Upper lobe of right lung (tissue), 1 donor: ENCODE measurements at regions not wholly inside any gene's neighbourhood (a gene's known extent, or its start where the extent isn't known, plus 50 kb on each side); places are given as distances from the start of the nearest gene placed in this dataset.

Source experiments
- ATAC-seq: fragments of 200-7000 bp; cut with Tn5 transposase; one replicate; pipeline ENCODE4 v1.9.1; 2020; ENCODE audit warnings: mild to moderate bottlenecking, moderate library complexity
- DNase-seq: peaks from one replicate; pipeline ENCODE4 v3.0.0-alpha.2; 2020
- H3K27ac ChIP-seq: fragments of 200-600 bp; one replicate; pipeline ENCODE4 v1.8.0; 2022
- H3K27me3 ChIP-seq: fragments of 200-600 bp; one replicate; pipeline ENCODE4 v1.8.0; 2022; ENCODE audit warnings: mild to moderate bottlenecking
- H3K36me3 ChIP-seq: fragments of 200-600 bp; one replicate; pipeline ENCODE4 v1.8.0; 2022
- H3K4me1 ChIP-seq: fragments of 200-600 bp; one replicate; pipeline ENCODE4 v1.8.0; 2022
- H3K4me3 ChIP-seq: fragments of 200-600 bp; one replicate; pipeline ENCODE4 v1.8.0; 2022; ENCODE audit warnings: mild to moderate bottlenecking
- H3K9me3 ChIP-seq: fragments of 200-600 bp; one replicate; pipeline ENCODE4 v1.8.0; 2022
- CTCF ChIP-seq: fragments of 200-600 bp; IDR thresholded peaks from one replicate; pipeline ENCODE4 v1.8.0; 2022; ENCODE audit warnings: antibody characterized with exemption
- intact Hi-C: fragments of 100-400 bp; cut with DNase I; formaldehyde crosslinking; loops from one replicate; pipeline ENCODE4 v1.11.0; 2022
- donor health status: DM: no; HTN: yes; CAD: no; lungs with severe emphysema.

GRCh38 chr14:25628390-25628789, 578.4 kb upstream of the STXBP6 start:
- H3K9me3 ChIP-seq: no peaks in the 10 kb centered on the region
- no peak for DNase-seq
- no peaks in the 10 kb centered on the region for H3K27me3 ChIP-seq
- H3K4me1 ChIP-seq: no peaks in the 10 kb centered on the region
- no peak overlapping the region for H3K27ac ChIP-seq
- H3K4me3 ChIP-seq: no peak overlapping the region
- no peaks in the 10 kb centered on the region for H3K36me3 ChIP-seq
- no peak for TF ChIP-seq CTCF
- no peak for ATAC-seq
- intact Hi-C loops: no loop called here

- DNase-seq: no peak
- TF ChIP-seq CTCF: no peak
- no peaks in the 10 kb centered on the region for H3K27me3 ChIP-seq
- H3K9me3 ChIP-seq: no peaks in the 10 kb centered on the region
- no peak overlapping the region for H3K27ac ChIP-seq
- no peaks in the 10 kb centered on the region for H3K4me1 ChIP-seq
- no peak for ATAC-seq
- H3K36me3 ChIP-seq: no peaks in the 10 kb centered on the region
- no peak overlapping the region for H3K4me3 ChIP-seq
- intact Hi-C loops: no loop called here
Observed at GRCh38 chr14:25626986-25627385, 577.0 kb upstream of the STXBP6 start.

- H3K27me3 ChIP-seq: no peaks in the 10 kb centered on the region
- H3K9me3 ChIP-seq: peaks cover under 1% of the 10 kb centered on the region
- intact Hi-C loops: no loop called here
- no peak overlapping the region for H3K4me3 ChIP-seq
- H3K27ac ChIP-seq: no peak overlapping the region
- TF ChIP-seq CTCF: no peak
- H3K36me3 ChIP-seq: no peaks in the 10 kb centered on the region
- H3K4me1 ChIP-seq: no peaks in the 10 kb centered on the region
- DNase-seq: no peak
- ATAC-seq: no peak
Observed at GRCh38 chr14:25622763-25623162, 572.8 kb upstream of the STXBP6 start.

GRCh38 chr14:25620515-25620914, 570.6 kb upstream of the STXBP6 start:
- TF ChIP-seq CTCF: no peak
- Histone ChIP-seq H3K4me1 (no peaks in the 10 kb centered on the region), H3K9me3 (peaks cover 8% of the 10 kb centered on the region), H3K27me3 (no peaks in the 10 kb centered on the region), H3K27ac (no peak overlapping the region), H3K36me3 (no peaks in the 10 kb centered on the region), H3K4me3 (no peak overlapping the region)
- intact Hi-C loops: no loop called here
- ATAC-seq (no peak), DNase-seq (no peak)

- no peak for ATAC-seq
- no peak for DNase-seq
- Histone ChIP-seq H3K27me3 (no peaks in the 10 kb centered on the region), H3K9me3 (peaks cover 8% of the 10 kb centered on the region), H3K27ac (no peak overlapping the region), H3K4me1 (no peaks in the 10 kb centered on the region), H3K36me3 (no peaks in the 10 kb centered on the region), H3K4me3 (no peak overlapping the region)
- no peak for TF ChIP-seq CTCF
- intact Hi-C loops: no loop called here
Observed at GRCh38 chr14:25615174-25615573, 565.2 kb upstream of the STXBP6 start.

- ATAC-seq: no peak
- intact Hi-C loops: no loop called here
- TF ChIP-seq CTCF: no peak
- Histone ChIP-seq H3K27ac (no peak overlapping the region), H3K4me1 (no peaks in the 10 kb centered on the region), H3K9me3 (no peaks in the 10 kb centered on the region), H3K36me3 (no peaks in the 10 kb centered on the region), H3K4me3 (no peak overlapping the region), H3K27me3 (no peaks in the 10 kb centered on the region)
- DNase-seq: no peak
Observed at GRCh38 chr14:25607192-25607591, 557.2 kb upstream of the STXBP6 start.
